H1 (cell line): ENCODE measurements at regions not wholly inside any gene's neighbourhood (a gene's known extent, or its start where the extent isn't known, plus 50 kb on each side); places are given as distances from the start of the nearest gene placed in this dataset.

Source experiments
- POLR2A ChIP-seq, 2 experiments: IDR thresholded peaks; 1 replicate in 1 of 2; 2 replicates in 1 of 2; pipeline ENCODE4 v1.6.1; 2011; ENCODE audit warnings: low read depth in 2 of 2, low read length in 2 of 2, mild to moderate bottlenecking in 2 of 2; ENCODE audit errors: control extremely low read depth in 1 of 2
- POLR2AphosphoS5 ChIP-seq: IDR thresholded peaks from 2 replicates; pipeline ENCODE4 v1.6.1; 2011; ENCODE audit warnings: low read depth, low read length
- TF ChIP-seq, protein P1 (sequence below): IDR thresholded peaks from 2 replicates; pipeline ENCODE4 v1.6.1; 2011; ENCODE audit warnings: low read depth, mild to moderate bottlenecking, low read length; ENCODE audit not compliant: insufficient read depth

DNA sequence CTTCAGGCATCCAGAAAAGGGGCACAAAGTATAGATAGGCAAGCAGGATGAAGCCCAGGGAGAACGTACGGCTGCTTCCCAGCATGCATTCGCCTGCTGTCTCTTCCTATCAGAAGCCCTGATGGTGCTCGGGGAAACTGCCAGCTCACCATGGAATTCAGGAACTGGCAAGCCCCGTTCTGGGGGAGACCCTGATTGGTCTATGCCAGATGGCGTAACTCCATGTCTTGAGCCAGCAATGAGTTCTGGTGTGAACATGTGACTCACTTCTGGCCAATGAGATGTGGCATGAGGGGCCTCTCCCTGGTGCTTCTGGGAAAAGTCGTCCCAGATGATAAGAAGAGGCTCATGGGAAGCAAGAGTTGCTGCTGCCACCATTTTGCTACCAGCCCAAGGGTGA, 270.8 kb downstream of the BCL11B start:
- TF ChIP-seq POLR2A (IDR thresholded peaks at IDR 0.05; ENCODE audit: control extremely low read depth in 1 of 2, low read depth in 2 of 2, low read length in 2 of 2) (no peak), POLR2AphosphoS5 (no peak)
- TF ChIP-seq, protein P1, sequence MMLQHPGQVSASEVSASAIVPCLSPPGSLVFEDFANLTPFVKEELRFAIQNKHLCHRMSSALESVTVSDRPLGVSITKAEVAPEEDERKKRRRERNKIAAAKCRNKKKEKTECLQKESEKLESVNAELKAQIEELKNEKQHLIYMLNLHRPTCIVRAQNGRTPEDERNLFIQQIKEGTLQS, result no peak
